Bronchial epithelial cell (primary cell): ENCODE measurements at regions not wholly inside any gene's neighbourhood (a gene's known extent, or its start where the extent isn't known, plus 50 kb on each side); places are given as distances from the start of the nearest gene placed in this dataset.

Source experiments
- DNase-seq: peaks from one replicate; pipeline ENCODE4 v3.0.0-alpha.2; 2010; ENCODE audit warnings: low read depth
- FAIRE-seq: peaks from 2 replicates; lab custom pipeline; 2011; peaks lifted over from hg19 to GRCh38; lab: Jason Lieb, UNC
- H3K27me3 ChIP-seq: 2 replicates; pipeline ENCODE4 v1.5.1; 2011; ENCODE audit warnings: low read length; ENCODE audit not compliant: control insufficient read depth, insufficient read depth
- H3K36me3 ChIP-seq: 2 replicates; pipeline ENCODE4 v1.5.1; 2011; ENCODE audit warnings: low read length; ENCODE audit not compliant: control insufficient read depth, insufficient read depth
- H3K4me3 ChIP-seq: 2 replicates; pipeline ENCODE4 v1.5.1; 2011; ENCODE audit warnings: mild to moderate bottlenecking, low read depth, low read length, control low read depth
- TF ChIP-seq, protein P1 (sequence below): IDR thresholded peaks from 2 replicates; pipeline ENCODE4 v1.5.1; 2011; ENCODE audit warnings: mild to moderate bottlenecking, moderate library complexity, low read length, control low read depth, inconsistent platforms; ENCODE audit not compliant: insufficient read depth, severe bottlenecking

DNA sequence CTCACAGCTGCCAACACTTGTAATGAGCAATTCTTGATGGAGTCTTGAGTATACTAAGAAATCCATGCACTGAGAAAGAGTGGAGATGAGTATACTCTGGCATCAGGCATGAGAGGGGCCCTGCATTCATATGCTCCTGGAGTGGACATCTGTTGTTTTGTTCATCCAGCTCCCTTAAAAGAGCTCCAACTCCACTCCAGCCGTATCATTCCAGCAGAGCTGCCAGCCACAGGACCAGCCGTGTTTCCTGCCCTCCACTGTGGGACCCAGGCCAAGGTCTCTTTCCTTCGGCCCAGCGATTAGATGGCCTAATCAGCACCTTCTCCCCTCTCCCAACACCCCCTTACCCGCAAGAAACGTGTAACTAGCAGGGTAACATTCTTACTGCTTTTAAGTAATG is 144.5 kb downstream of the OMA1 start:
- DNase-seq, result no peak
- Histone ChIP-seq H3K27me3 (no peaks in the 10 kb centered on the region), H3K36me3 (no peaks in the 10 kb centered on the region), H3K4me3 (no peak overlapping the region)
- no peak for FAIRE-seq
- TF ChIP-seq, protein P1, sequence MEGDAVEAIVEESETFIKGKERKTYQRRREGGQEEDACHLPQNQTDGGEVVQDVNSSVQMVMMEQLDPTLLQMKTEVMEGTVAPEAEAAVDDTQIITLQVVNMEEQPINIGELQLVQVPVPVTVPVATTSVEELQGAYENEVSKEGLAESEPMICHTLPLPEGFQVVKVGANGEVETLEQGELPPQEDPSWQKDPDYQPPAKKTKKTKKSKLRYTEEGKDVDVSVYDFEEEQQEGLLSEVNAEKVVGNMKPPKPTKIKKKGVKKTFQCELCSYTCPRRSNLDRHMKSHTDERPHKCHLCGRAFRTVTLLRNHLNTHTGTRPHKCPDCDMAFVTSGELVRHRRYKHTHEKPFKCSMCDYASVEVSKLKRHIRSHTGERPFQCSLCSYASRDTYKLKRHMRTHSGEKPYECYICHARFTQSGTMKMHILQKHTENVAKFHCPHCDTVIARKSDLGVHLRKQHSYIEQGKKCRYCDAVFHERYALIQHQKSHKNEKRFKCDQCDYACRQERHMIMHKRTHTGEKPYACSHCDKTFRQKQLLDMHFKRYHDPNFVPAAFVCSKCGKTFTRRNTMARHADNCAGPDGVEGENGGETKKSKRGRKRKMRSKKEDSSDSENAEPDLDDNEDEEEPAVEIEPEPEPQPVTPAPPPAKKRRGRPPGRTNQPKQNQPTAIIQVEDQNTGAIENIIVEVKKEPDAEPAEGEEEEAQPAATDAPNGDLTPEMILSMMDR, result no peak

DNA sequence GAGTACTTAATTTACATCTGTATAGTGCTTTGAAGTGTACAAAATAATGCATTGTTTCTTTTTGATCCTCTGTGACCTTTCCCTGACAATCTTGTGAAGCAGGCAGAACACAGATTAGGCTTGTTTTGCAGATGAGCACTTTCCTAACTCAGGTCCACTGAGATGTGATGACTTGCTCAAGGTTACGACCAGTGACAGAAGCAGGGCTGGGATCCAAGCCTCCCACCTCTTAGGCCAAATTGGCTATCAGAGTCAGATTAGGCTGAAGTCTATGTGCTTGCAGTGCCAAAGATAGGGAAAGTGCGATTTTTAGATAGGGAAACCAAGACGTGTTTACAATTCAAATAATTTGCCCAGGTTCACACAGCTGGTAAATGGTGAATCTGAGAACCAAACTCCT is 147.3 kb downstream of the OMA1 start:
- Histone ChIP-seq H3K4me3 (no peak overlapping the region), H3K27me3 (no peaks in the 10 kb centered on the region), H3K36me3 (no peaks in the 10 kb centered on the region)
- TF ChIP-seq, protein P1, result no peak
- DNase-seq (no peak), FAIRE-seq (peak; percentile 73)

DNA sequence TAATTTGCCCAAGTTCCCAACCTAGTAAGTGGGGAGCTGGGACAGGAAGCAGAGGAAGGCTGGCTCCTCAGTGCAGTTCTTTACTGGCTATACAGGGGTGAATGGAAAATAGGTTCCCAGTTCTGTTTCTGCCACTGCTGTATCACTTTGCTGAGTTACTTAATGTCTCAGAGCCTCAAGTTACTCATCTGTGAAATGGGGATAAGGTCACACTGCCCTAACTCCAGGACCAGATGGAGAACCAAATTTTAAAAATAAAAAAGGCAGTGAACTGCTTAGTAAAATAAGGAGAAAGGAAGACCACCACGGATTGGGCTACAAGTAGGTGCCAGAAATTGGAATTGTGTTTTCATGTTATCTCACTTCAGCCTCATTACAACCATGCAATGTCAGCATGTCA is 147.8 kb downstream of the OMA1 start:
- no peak for FAIRE-seq
- H3K4me3 ChIP-seq, result no peak overlapping the region
- no peaks in the 10 kb centered on the region for H3K27me3 ChIP-seq
- no peaks in the 10 kb centered on the region for H3K36me3 ChIP-seq
- TF ChIP-seq, protein P1, result no peak
- DNase-seq, result no peak

DNA sequence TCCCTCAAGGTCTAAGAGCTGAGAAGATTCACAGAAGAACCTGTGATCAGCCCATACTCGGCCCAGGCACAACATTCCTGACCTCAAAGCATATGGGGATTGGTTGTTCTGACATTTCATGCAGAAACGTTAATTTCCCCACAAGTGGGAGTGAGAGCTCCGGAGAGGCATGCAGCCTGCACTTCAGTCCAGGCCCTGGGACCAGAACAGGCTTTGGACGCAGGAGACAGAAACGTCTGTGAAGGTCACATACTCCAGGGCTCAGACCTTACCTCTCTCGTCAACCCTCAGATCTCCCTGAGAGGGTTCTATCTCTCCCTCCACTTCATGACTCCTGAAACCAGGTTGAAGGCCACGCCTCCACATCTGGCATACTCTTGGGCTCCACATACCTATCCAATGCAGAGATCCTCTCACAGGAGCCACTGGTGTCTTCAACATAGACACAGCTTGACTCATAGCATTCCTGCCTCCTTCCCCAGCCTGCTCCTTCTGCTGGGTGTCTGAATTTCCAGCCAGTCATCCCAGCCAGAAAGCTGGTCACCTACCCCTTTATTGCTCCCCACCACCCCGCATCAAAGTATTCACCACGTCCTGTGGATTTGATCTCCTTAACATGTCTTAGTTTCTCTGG is 149.2 kb downstream of the OMA1 start:
- peak; percentile 40 for FAIRE-seq
- no peak overlapping the region for H3K4me3 ChIP-seq

DNA sequence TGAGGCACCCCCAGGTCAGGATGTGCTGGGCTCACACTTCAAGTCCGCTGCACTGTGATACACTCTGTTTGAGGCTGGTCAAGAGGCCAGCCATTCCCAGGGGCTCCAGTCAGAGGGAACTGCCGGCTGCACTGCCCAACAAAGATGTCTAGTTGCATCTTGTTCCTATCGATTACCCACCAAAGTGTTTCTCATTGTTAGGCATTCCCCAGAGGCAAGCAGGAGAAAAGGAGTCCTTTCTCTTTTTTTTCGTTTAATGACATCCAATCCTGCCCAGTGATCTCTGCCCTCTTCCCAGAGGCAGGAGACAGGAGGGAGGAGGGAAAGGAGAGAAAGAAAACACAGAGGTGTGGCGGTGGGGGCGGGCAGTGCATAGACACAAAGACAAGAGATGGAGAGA is 150.4 kb downstream of the OMA1 start:
- TF ChIP-seq, protein P1, result no peak
- Histone ChIP-seq H3K4me3 (no peak overlapping the region), H3K36me3 (no peaks in the 10 kb centered on the region), H3K27me3 (no peaks in the 10 kb centered on the region)
- DNase-seq, result no peak
- no peak for FAIRE-seq

More for the DNA sequence above, 149.2 kb downstream of the OMA1 start:
- no peaks in the 10 kb centered on the region for H3K27me3 ChIP-seq
- H3K36me3 ChIP-seq, result no peaks in the 10 kb centered on the region
- DNase-seq, result peak; percentile 53
- TF ChIP-seq, protein P1, result no peak

DNA sequence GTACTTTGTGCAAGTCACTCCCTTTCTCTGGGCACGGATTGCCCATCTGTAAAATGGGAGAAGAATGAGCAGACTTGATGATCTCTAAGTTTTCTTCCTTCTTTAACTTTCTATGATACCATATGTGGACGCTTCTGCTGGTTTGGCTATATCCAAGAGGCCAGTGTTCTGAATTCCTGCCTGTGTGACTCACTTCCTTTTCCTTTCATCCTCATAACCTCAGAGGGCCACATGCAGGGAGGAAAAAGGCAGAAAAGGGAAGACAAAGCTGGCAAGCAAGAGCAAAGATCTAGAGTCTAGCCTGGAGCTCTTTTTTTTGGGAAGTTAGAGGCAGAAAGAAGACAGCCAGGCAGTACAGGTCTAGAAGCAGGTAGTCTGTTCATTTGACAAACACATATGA is 151.2 kb downstream of the OMA1 start:
- peak; percentile 70 for FAIRE-seq
- TF ChIP-seq, protein P1, result no peak
- Histone ChIP-seq H3K4me3 (no peak overlapping the region), H3K27me3 (no peaks in the 10 kb centered on the region), H3K36me3 (no peaks in the 10 kb centered on the region)
- DNase-seq, result peak; percentile 72
